NCI-H774 (cell line): ENCODE measurements at regions not wholly inside any gene's neighbourhood (a gene's known extent, or its start where the extent isn't known, plus 50 kb on each side); places are given as distances from the start of the nearest gene placed in this dataset.

Experiments used
- DNase-seq: peaks from one replicate; lab custom pipeline; 2025; lab: John Stamatoyannopoulos, UW

DNA sequence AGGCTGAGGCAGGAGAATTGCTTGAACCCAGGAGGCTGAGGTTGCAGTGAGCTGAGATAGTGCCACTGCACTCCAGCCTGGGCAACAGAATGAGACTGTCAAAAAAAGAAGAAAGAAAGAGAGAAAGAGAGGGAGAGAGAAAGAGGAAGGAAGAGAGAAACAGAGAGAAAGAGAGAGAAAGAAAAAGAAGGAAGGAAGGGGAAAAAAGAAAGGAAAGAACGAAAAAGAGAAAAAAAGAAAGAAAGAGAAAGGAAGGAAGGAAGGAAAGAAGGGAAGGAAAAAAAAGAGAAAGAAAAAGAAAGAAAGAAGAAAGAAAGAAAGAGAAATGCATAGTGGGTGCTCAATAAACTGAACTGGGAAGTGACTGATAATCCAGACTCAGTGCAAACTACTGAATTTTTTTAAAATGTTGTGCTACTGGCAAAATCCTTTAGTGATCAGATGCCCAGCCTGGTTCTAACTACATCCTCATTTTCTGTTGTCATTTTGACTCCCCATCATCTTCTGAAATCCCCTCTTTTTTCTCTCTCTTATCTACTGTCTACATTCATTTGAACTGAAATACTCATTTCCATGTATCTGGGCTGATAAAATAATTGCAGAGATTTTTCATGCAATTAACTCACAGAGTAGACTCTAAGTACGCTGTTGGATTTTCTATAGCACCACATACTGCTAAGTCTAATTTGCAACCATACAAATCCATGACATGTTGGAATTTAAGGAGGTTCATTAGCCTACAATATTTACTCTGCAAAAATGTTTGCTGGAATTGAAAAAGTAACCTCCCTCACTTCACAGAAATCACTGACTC, 85.3 kb upstream of the HIVEP1 start:
- DNase-seq = no peak

DNA sequence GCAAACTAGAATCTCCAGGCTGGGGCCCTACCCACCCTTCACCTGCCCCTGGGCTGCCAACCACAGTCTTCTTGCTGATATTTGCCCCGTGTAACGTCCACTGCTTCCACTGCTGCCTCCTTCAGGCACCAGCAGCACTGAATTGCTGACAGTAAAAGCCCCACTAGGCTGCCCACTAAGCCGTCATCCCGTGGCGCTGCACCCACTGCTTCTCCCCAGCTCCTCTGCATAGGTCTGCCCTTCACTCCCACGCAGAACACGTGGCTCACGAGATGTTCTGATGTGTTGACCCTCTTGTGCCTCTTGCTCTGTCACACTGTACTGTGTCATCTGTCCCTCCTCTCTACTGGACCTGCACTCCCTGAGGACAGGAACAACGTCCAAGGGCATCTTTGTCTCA, 86.3 kb upstream of the HIVEP1 start:
- no peak for DNase-seq

GRCh38 chr6:11923621-11924020, 88.5 kb upstream of the HIVEP1 start:
- no peak for DNase-seq

- no peak for DNase-seq
These were observed 89.2 kb upstream of the HIVEP1 start for GRCh38 chr6:11922901-11923300.

GRCh38 chr6:11921751-11922150, 90.4 kb upstream of the HIVEP1 start:
- no peak for DNase-seq

GRCh38 chr6:11921017-11921438, 91.1 kb upstream of the HIVEP1 start:
- DNase-seq = no peak

DNA sequence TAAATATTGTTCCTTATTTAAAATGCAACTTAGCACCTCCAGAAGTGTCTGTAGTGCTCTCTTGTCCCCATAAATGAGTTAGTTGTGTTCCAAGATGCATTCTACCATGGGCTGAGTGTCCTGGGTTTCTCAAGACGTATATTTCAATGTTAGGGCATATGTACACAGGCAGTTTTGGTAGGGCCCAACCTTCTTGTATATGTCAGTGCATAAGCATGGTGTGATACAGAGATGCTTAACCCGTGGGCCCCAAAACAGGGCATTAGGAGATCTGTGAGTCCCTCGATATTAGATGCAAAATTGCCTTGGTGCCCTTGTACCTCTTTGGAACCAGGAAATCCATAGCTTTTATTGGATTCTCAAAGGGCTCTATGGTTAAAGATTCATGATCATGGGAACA, 91.5 kb upstream of the HIVEP1 start:
- DNase-seq = no peak

- no peak for DNase-seq
These were observed 92.2 kb upstream of the HIVEP1 start for GRCh38 chr6:11919771-11920440.

- DNase-seq = no peak
These were observed 93.1 kb upstream of the HIVEP1 start for GRCh38 chr6:11918739-11919605.

GRCh38 chr6:11917951-11918738, 94.0 kb upstream of the HIVEP1 start:
- peak; percentile 62 for DNase-seq

- no peak for DNase-seq
These were observed 99.7 kb upstream of the HIVEP1 start for GRCh38 chr6:11912420-11912819.

DNA sequence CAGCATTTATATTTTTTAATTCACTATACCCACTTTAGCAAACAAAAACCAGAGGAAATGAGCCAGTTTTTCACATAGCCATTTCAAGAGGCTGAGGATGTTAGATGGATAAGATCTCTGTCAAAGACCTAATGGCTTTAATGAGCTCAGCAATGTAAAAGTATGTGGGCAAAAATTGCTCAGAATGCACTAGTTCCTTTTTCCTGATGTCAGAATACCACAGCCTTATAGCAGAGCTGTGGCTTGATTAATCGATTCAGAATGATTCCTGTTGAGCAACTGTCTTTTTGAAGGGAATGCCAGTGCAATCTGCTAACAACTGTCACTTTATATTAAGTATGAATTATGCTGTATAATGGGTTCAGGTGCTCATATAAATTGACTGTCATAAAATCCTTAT, 100.6 kb upstream of the HIVEP1 start:
- DNase-seq = no peak

DNA sequence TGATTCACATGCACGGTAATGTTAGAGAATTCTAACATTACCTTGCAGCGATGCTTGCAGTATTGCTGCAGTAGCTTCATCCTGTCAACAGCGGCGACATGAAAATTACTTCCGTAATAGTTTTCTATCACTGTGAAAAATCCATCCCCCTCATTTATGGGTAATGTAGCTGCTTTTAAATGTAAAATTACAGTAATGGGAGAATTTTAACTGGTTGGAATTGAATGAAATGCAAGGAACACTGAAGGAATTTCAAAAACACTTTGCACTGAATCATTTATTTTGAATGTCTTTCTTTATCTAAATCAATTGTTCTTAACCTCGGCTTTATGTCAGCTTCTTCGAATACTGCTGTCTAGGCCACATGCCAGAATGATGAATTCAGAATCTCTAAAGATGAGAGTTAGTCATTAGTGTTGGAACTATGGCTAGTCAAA, 102.4 kb upstream of the HIVEP1 start:
- DNase-seq = no peak

DNA sequence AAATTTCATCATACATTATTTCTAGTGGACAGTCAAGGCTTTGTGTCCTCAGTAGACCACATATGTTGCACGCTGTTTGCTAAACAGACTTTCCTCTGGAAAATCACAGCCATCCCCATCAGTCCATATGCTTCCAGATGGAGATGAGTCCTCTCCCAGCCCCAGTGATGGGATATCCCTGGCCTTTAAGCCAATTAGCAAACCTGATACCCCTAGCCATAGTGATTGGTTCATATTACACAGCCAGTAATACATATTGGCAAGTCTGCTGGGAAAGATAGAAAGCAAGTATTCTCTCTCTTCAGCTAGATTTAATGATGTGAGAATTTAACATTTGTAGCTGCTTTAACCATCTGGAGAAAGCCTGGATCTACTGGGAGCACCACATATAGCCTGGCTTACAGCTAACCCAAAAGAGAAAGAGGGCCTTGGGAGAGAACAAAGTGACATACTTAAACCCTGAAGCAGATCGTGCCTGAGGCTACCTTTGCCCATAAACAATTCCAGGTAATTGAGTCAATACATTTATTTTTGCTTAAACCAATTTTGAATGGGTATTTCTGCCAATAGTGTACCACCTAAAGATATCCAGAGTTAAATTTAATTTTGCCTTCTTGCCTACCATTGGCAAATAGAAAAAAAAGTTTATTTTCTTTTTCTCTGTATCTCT, 103.5 kb upstream of the HIVEP1 start:
- DNase-seq = no peak

DNA sequence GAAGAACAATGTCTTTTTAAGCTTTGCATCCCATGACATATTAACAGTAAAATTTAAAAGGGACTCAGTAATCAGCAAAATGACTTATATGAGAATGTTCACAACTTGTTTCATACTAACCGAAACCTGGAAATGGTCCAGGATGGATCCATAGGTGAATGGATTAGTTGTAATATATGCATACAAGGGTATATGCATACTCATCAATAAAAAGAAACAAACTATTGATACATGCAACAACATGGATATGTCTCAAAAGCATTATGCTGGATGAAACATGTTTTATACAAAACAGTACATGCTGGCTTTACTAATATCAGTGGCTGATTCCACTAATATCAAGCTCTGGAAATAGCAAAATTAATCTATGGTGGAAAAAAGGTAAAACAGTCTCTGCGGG, 108.5 kb upstream of the HIVEP1 start:
- DNase-seq = no peak

DNA sequence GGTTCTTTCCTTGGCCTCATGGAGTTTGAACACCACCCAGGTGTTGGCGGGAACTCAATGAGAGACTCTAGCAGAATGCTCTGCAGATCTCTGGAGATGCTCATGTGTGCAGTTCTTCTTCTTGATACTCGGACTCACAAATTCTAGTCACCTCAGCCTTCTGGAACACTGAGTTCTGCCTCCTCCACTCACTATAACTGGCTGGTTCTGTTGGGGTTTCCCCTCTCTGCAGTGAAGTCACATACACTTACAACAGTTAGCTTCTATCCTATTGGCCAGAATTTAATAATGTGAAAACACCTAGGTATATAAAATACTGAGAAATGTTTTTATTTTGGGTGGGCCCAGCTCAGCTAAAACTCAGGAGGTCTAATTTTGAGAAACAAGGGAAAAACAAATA, 109.6 kb upstream of the HIVEP1 start:
- DNase-seq = no peak

DNA sequence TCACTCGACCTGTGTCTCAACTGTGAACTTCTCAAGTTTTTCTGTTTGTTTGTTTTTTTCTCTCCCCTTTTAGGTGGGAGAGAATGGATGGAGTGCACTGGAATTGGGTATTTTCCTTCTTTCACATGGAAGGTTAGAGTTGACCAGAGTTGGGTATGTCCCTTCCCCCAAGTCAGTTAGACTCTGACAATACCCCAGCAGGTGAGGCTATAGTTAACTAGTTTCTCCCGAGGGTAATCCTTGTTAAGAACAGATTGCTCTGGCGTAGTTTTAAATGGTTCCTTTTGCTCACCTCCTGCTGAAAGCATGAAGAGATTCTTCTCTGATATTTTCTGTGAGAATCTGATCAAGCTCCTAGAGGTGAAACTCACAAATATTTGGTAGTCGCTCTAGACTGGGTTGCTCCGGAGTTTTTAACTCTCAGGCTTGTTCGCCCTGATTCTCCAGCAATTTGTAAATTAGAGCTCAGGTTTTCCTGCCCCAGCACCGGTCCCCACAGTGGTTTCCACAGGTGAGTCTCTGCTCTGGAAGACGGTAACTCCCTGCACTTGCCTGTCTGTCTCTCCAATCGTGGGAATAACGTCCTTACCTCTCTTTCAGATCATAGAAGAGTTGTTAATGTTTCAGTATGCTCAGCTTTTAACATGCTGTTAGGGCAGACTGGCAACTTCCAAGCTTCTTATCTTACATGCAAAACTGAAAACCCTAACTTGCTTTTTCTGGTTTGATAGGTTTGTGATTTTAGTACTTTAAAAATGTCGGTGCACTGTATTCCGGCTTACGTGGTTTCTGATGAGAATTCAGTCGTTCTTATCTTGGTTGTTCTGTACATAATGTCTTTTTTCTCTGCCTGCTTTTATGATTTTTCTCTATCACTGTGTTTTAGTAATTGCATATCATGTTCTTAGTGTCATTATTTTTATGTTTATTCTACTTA, 111.2 kb upstream of the HIVEP1 start:
- no peak for DNase-seq

DNA sequence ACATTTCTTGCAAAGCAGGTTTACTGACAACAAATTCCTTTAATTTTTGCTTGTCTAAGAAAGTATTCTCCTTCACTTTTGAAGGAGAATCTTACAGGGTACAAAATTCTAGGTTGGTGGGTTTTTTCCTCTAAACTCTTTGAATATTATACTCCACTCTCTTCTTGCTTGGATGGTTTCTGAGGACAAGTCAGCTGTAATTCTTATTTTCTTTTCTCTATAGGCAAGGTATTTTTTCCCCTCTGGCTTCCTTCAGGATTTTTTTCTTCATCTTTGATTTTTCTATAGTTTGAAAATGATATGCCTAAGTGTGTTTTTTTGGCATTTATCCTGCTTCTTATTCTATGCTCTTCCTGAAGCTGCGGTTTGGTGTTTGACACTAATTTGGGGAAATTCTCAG, 112.5 kb upstream of the HIVEP1 start:
- DNase-seq = no peak

DNA sequence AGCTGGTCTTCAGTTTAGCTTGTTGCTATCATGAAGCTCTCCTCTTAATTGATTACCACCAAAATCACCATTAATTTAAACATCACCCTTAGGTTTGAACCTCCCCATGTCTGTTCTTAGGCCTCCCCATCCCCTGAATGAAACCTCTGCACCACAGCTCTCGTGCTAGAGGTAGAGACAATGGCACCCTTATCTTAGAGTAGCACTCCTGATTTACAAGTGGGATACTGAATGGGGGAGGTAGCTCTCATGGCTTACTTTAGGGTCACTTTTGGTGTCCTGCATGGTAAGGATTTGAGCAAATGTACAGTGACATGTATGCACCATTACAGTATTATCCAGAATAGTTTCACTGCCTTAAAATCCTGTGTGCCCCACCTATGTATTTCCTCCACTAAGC, 115.6 kb upstream of the ADTRP start:
- no peak for DNase-seq

GRCh38 chr6:11891547-11891946, 112.9 kb upstream of the ADTRP start:
- DNase-seq = no peak
